ENCODE measurements at regions not wholly inside any gene's neighbourhood (a gene's known extent, or its start where the extent isn't known, plus 50 kb on each side); places are given as distances from the start of the nearest gene placed in this dataset.

DNA sequence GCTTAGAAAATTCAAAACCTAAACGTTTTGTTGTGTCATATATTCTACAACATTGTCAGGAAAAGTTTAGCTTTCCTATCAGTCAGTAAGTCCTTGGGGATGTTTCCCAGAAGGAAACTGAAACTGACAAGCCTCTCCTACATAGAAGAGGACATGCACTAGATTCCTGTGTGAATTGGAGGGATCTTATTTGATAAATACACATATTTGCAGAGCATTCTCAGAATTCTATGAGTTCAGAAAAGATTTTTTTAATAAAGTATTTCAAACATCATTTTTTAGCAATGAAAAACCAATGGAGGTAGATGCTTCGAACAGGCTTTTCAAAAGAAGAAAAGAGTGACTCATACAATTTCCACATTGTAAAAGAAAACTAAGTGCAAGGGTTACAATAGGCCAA, 1706.7 kb downstream of the SUCLG1 start:
- TF ChIP-seq POLR2AphosphoS5 (IDR thresholded peaks at IDR 0.05) (no peak), POLR2A (IDR thresholded peaks at IDR 0.05) (no peak)
- TF ChIP-seq, protein P1, sequence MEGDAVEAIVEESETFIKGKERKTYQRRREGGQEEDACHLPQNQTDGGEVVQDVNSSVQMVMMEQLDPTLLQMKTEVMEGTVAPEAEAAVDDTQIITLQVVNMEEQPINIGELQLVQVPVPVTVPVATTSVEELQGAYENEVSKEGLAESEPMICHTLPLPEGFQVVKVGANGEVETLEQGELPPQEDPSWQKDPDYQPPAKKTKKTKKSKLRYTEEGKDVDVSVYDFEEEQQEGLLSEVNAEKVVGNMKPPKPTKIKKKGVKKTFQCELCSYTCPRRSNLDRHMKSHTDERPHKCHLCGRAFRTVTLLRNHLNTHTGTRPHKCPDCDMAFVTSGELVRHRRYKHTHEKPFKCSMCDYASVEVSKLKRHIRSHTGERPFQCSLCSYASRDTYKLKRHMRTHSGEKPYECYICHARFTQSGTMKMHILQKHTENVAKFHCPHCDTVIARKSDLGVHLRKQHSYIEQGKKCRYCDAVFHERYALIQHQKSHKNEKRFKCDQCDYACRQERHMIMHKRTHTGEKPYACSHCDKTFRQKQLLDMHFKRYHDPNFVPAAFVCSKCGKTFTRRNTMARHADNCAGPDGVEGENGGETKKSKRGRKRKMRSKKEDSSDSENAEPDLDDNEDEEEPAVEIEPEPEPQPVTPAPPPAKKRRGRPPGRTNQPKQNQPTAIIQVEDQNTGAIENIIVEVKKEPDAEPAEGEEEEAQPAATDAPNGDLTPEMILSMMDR (IDR thresholded peaks at IDR 0.05) = no peak

Data from breast epithelium (tissue), 3 donors.